Loucy (cell line): ENCODE measurements at regions not wholly inside any gene's neighbourhood (a gene's known extent, or its start where the extent isn't known, plus 50 kb on each side); places are given as distances from the start of the nearest gene placed in this dataset.
A peak's percentile ranks its signal among the peaks of the same experiment; 100 is the strongest.

Source experiments
- H2AFZ ChIP-seq: fragments of 200-600 bp; sonication (generic); 2 replicates; pipeline ENCODE4 v1.6.0; 2016; ENCODE audit warnings: antibody characterized with exemption, mild to moderate bottlenecking, low read length, moderate library complexity
- H3F3A ChIP-seq: fragments of 200-600 bp; 2 replicates; pipeline ENCODE4 v1.6.0; 2016; ENCODE audit warnings: antibody characterized with exemption, low read depth, mild to moderate bottlenecking
- H3K27me3 ChIP-seq: fragments of 200-600 bp; sonication (generic); 2 replicates; pipeline ENCODE4 v1.6.1; 2014; ENCODE audit warnings: low read length, mild to moderate bottlenecking; ENCODE audit not compliant: insufficient read depth, poor library complexity, severe bottlenecking
- H3K36me3 ChIP-seq: fragments of 200-600 bp; sonication (generic); 2 replicates; pipeline ENCODE4 v1.6.1; 2016; ENCODE audit warnings: low read length; ENCODE audit not compliant: insufficient read depth
- H3K4me1 ChIP-seq: fragments of 200-600 bp; sonication (generic); 2 replicates; pipeline ENCODE4 v1.5.1; 2014; ENCODE audit warnings: low read length, mild to moderate bottlenecking; ENCODE audit not compliant: insufficient read depth, poor library complexity, severe bottlenecking
- H3K4me2 ChIP-seq: fragments of 200-600 bp; sonication (generic); 2 replicates; pipeline ENCODE4 v1.6.0; 2014; ENCODE audit warnings: antibody characterized with exemption, low read length, low read depth, mild to moderate bottlenecking; ENCODE audit not compliant: poor library complexity, severe bottlenecking
- H3K4me3 ChIP-seq: fragments of 200-600 bp; sonication (generic); 2 replicates; pipeline ENCODE4 v1.5.1; 2014; ENCODE audit warnings: low read length, mild to moderate bottlenecking, mixed read lengths; ENCODE audit not compliant: poor library complexity, severe bottlenecking
- H3K79me2 ChIP-seq: fragments of 200-600 bp; sonication (generic); 2 replicates; pipeline ENCODE4 v1.6.1; 2014; ENCODE audit warnings: low read length; ENCODE audit not compliant: insufficient read depth
- H3K9ac ChIP-seq: fragments of 200-600 bp; sonication (generic); 2 replicates; pipeline ENCODE4 v1.6.0; 2014; ENCODE audit warnings: mild to moderate bottlenecking, low read depth, low read length, moderate library complexity; ENCODE audit not compliant: poor library complexity, severe bottlenecking
- H3K9me2 ChIP-seq: fragments of 200-600 bp; sonication (generic); replicated peaks from 2 replicates; pipeline ENCODE4 v1.6.1; 2016; ENCODE audit warnings: low read depth, low read length, mixed read lengths
- H3K9me3 ChIP-seq: fragments of 200-600 bp; sonication (generic); 2 replicates; pipeline ENCODE4 v1.6.1; 2014; ENCODE audit warnings: mild to moderate bottlenecking, antibody characterized with exemption, low read length, low read depth; ENCODE audit not compliant: insufficient read depth
- H4K20me1 ChIP-seq: fragments of 200-600 bp; sonication (generic); 2 replicates; pipeline ENCODE4 v1.6.0; 2014; ENCODE audit warnings: antibody characterized with exemption, low read length, mild to moderate bottlenecking; ENCODE audit not compliant: insufficient read depth, poor library complexity, severe bottlenecking
- EZH2phosphoT487 ChIP-seq: fragments of 200-600 bp; IDR thresholded peaks from 2 replicates; pipeline ENCODE4 v1.6.1; 2018; ENCODE audit warnings: antibody characterized with exemption, mild to moderate bottlenecking, moderate library complexity, borderline replicate concordance
- TF ChIP-seq, protein P1 (sequence below): fragments of 200-600 bp; sonication (generic); conservative IDR thresholded peaks from 2 replicates; pipeline ENCODE4 v1.5.1; 2014; ENCODE audit warnings: mild to moderate bottlenecking, antibody characterized with exemption, low read length

DNA sequence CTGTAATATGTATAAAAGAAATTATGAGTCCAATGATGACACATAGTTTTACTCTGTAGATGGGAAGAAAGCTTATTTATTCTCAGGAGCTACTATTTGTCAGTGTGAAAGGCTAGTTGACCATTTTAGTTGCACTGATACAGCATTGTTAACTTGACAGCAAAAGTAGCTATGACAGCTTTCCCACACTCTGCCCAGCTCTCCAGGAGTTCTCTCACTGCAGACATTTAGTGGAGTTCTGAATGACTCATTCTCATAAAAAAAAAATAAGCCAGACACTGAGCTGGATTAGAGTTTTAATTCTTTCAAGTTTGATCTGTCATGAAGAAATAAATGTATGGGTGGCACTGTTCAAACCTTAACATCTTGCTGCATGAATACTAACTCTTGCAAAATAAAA lies 77.2 kb upstream of the CFAP20DC start:
- Histone ChIP-seq H3K9me2 (no peaks in the 10 kb centered on the region), H3K79me2 (no peaks in the 10 kb centered on the region), H3K36me3 (no peaks in the 10 kb centered on the region), H3F3A (no peaks in the 10 kb centered on the region), H3K9ac (no peak overlapping the region), H3K4me1 (no peaks in the 10 kb centered on the region), H3K9me3 (no peaks in the 10 kb centered on the region), H4K20me1 (no peaks in the 10 kb centered on the region), H3K27me3 (no peaks in the 10 kb centered on the region), H2AFZ (no peak overlapping the region), H3K4me3 (no peak overlapping the region), H3K4me2 (no peak overlapping the region)
- TF ChIP-seq, protein P1, sequence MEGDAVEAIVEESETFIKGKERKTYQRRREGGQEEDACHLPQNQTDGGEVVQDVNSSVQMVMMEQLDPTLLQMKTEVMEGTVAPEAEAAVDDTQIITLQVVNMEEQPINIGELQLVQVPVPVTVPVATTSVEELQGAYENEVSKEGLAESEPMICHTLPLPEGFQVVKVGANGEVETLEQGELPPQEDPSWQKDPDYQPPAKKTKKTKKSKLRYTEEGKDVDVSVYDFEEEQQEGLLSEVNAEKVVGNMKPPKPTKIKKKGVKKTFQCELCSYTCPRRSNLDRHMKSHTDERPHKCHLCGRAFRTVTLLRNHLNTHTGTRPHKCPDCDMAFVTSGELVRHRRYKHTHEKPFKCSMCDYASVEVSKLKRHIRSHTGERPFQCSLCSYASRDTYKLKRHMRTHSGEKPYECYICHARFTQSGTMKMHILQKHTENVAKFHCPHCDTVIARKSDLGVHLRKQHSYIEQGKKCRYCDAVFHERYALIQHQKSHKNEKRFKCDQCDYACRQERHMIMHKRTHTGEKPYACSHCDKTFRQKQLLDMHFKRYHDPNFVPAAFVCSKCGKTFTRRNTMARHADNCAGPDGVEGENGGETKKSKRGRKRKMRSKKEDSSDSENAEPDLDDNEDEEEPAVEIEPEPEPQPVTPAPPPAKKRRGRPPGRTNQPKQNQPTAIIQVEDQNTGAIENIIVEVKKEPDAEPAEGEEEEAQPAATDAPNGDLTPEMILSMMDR: no peak
- no peak for TF ChIP-seq EZH2phosphoT487

GRCh38 chr3:59126446-59126845 lies 76.6 kb upstream of the CFAP20DC start:
- no peaks in the 10 kb centered on the region for H3K9me3 ChIP-seq
- no peaks in the 10 kb centered on the region for H3K79me2 ChIP-seq
- H3K9me2 ChIP-seq: no peaks in the 10 kb centered on the region
- no peak overlapping the region for H3K9ac ChIP-seq
- no peak overlapping the region for H3K4me3 ChIP-seq
- H2AFZ ChIP-seq: 0 out of 2 replicates have a peak overlapping the region, but pooled peaks have one; percentile 37
- no peaks in the 10 kb centered on the region for H3K4me1 ChIP-seq
- no peaks in the 10 kb centered on the region for H3K27me3 ChIP-seq
- H3K36me3 ChIP-seq: no peaks in the 10 kb centered on the region
- no peaks in the 10 kb centered on the region for H4K20me1 ChIP-seq
- TF ChIP-seq, protein P1: no peak
- no peak for TF ChIP-seq EZH2phosphoT487
- H3F3A ChIP-seq: no peaks in the 10 kb centered on the region
- H3K4me2 ChIP-seq: no peak overlapping the region

DNA sequence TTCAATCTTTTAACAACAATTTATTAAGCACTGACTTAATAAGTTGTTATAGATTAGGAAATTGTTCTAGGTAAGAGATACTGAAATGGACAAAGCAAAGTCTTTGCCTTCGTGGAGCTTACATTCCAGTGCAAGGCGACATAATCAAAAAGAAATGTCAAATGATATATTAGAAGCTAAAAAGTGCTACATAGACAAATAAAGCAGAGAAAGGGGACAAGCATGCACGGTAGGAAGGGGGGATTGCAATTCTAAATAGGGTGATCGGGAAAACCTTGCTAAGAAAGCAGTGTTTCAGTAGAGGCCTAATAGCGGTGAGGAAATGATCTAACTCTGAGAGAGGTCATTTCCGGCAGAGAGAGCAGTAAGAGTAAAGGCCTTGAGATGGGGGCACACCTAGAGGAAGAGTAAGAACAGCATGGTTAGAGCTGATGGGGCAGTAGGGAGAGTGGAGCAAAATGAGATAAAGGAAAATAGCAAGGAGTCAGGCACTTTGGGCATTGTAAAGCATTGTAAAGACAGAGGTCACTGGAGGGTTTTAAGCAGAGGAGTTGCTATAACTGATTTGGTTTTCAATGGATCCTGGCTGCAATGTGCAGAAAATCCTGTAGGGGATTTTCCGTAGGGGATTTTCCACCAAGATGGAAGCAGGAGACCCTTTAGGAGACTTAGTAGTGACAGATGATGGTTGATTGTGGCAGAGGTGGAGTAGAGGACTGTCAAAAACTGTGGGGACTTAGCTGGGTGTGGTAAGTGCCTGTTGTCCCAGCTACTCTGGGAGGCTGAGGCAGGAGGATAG lies 71.7 kb upstream of the CFAP20DC start:
- TF ChIP-seq EZH2phosphoT487: no peak
- TF ChIP-seq, protein P1: no peak
- H3K4me1 ChIP-seq: no peaks in the 10 kb centered on the region
- H3K79me2 ChIP-seq: no peaks in the 10 kb centered on the region
- no peaks in the 10 kb centered on the region for H3K36me3 ChIP-seq
- no peaks in the 10 kb centered on the region for H4K20me1 ChIP-seq
- no peak overlapping the region for H2AFZ ChIP-seq
- H3K27me3 ChIP-seq: no peaks in the 10 kb centered on the region
- no peak overlapping the region for H3K4me3 ChIP-seq
- H3K4me2 ChIP-seq: no peak overlapping the region
- no peak overlapping the region for H3K9ac ChIP-seq
- no peaks in the 10 kb centered on the region for H3K9me2 ChIP-seq
- H3K9me3 ChIP-seq: no peaks in the 10 kb centered on the region
- no peaks in the 10 kb centered on the region for H3F3A ChIP-seq
